Activated CD8-positive, alpha-beta memory T cell treated with anti-CD3 and anti-CD28 coated beads, Interleukin-2, amount 10 ng/mL, durations not matched to agents 7 days and 5 days (primary cell): ENCODE measurements at regions not wholly inside any gene's neighbourhood (a gene's known extent, or its start where the extent isn't known, plus 50 kb on each side); places are given as distances from the start of the nearest gene placed in this dataset.

Source experiments
- ATAC-seq: fragments of 150-1000 bp; cut with Tn5 transposase; one replicate; pipeline ENCODE4 v1.10.0; 2021; ENCODE audit warnings: moderate library complexity
- CTCF ChIA-PET: fragments of 350-600 bp; sonication (Branson Sonifier 250); formaldehyde crosslinking; loops from one replicate; lab custom pipeline; 2021; ENCODE audit warnings: antibody characterized with exemption; lab: Charles Lee
- DNase-seq: peaks from one replicate; pipeline ENCODE4 v3.0.0-alpha.2; 2020
- H3K27ac Mint-ChIP-seq: one replicate; pipeline ENCODE4 v1.8.0; 2021; ENCODE audit warnings: mild to moderate bottlenecking, mixed read lengths
- H3K27me3 Mint-ChIP-seq: one replicate; pipeline ENCODE4 v1.8.0; 2021; ENCODE audit warnings: mixed read lengths
- H3K36me3 Mint-ChIP-seq: one replicate; pipeline ENCODE4 v1.8.0; 2021; ENCODE audit warnings: mild to moderate bottlenecking, mixed read lengths
- H3K4me1 Mint-ChIP-seq: one replicate; pipeline ENCODE4 v1.8.0; 2021; ENCODE audit warnings: mixed read lengths
- H3K4me3 Mint-ChIP-seq: one replicate; pipeline ENCODE4 v1.8.0; 2021; ENCODE audit warnings: mild to moderate bottlenecking, moderate library complexity, mixed read lengths
- H3K9me3 Mint-ChIP-seq: one replicate; pipeline ENCODE4 v1.8.0; 2022; ENCODE audit warnings: low read depth, mixed read lengths

- CTCF ChIA-PET: no interaction called here
- H3K36me3 Mint-ChIP-seq: no peaks in the 10 kb centered on the region
Observed at GRCh38 chr10:78771260-78771659, 297.5 kb upstream of the ZMIZ1 start.

GRCh38 chr10:78771808-78772455 lies 296.8 kb upstream of the ZMIZ1 start:
- no peak for DNase-seq
- no peaks in the 10 kb centered on the region for H3K4me1 Mint-ChIP-seq
- no peak overlapping the region for H3K27ac Mint-ChIP-seq
- no peaks in the 10 kb centered on the region for H3K9me3 Mint-ChIP-seq
- H3K36me3 Mint-ChIP-seq: no peaks in the 10 kb centered on the region
- CTCF ChIA-PET: no interaction called here
- no peak overlapping the region for H3K4me3 Mint-ChIP-seq
- ATAC-seq: no peak
- H3K27me3 Mint-ChIP-seq: no peaks in the 10 kb centered on the region

More at GRCh38 chr10:78771260-78771659, 297.5 kb upstream of the ZMIZ1 start:
- no peak for DNase-seq
- ATAC-seq: no peak
- no peak overlapping the region for H3K27ac Mint-ChIP-seq
- H3K9me3 Mint-ChIP-seq: no peaks in the 10 kb centered on the region
- H3K4me1 Mint-ChIP-seq: no peaks in the 10 kb centered on the region
- H3K4me3 Mint-ChIP-seq: no peak overlapping the region
- no peaks in the 10 kb centered on the region for H3K27me3 Mint-ChIP-seq

GRCh38 chr10:78772486-78772885 lies 296.3 kb upstream of the ZMIZ1 start:
- no peak for DNase-seq
- Mint-ChIP-seq H3K4me3 (no peak overlapping the region), H3K27me3 (no peaks in the 10 kb centered on the region), H3K36me3 (no peaks in the 10 kb centered on the region), H3K4me1 (no peaks in the 10 kb centered on the region), H3K9me3 (no peaks in the 10 kb centered on the region), H3K27ac (no peak overlapping the region)
- CTCF ChIA-PET: no interaction called here
- no peak for ATAC-seq

GRCh38 chr10:78772986-78773530 lies 295.7 kb upstream of the ZMIZ1 start:
- H3K9me3 Mint-ChIP-seq: no peaks in the 10 kb centered on the region
- CTCF ChIA-PET: no interaction called here
- ATAC-seq: no peak
- H3K27ac Mint-ChIP-seq: no peak overlapping the region
- H3K4me3 Mint-ChIP-seq: no peak overlapping the region
- H3K36me3 Mint-ChIP-seq: no peaks in the 10 kb centered on the region
- DNase-seq: no peak
- H3K4me1 Mint-ChIP-seq: no peaks in the 10 kb centered on the region
- no peaks in the 10 kb centered on the region for H3K27me3 Mint-ChIP-seq

- Mint-ChIP-seq H3K27ac (no peak overlapping the region), H3K4me3 (no peak overlapping the region), H3K9me3 (no peaks in the 10 kb centered on the region), H3K36me3 (no peaks in the 10 kb centered on the region), H3K4me1 (no peaks in the 10 kb centered on the region), H3K27me3 (no peaks in the 10 kb centered on the region)
- ATAC-seq: no peak
- DNase-seq: no peak
- CTCF ChIA-PET: interaction anchor here (1.2 kb wide), 1 partner anchor 421 kb away, joined by 3 read pairs; no protein-coding TSS in a partner anchor
Observed at GRCh38 chr10:78774614-78774998, 294.2 kb upstream of the ZMIZ1 start.

GRCh38 chr10:78774999-78775711 lies 293.6 kb upstream of the ZMIZ1 start:
- DNase-seq (no peak), ATAC-seq (no peak)
- Mint-ChIP-seq H3K4me1 (no peaks in the 10 kb centered on the region), H3K27ac (no peak overlapping the region), H3K36me3 (no peaks in the 10 kb centered on the region), H3K27me3 (no peaks in the 10 kb centered on the region), H3K4me3 (no peak overlapping the region), H3K9me3 (no peaks in the 10 kb centered on the region)
- CTCF ChIA-PET: interaction anchor here (1.2 kb wide), 1 partner anchor 420 kb away, joined by 3 read pairs; no protein-coding TSS in a partner anchor

GRCh38 chr10:78775891-78776290 lies 292.9 kb upstream of the ZMIZ1 start:
- CTCF ChIA-PET: interaction anchor here (1.2 kb wide), 1 partner anchor 419 kb away, joined by 3 read pairs; no protein-coding TSS in a partner anchor
- H3K9me3 Mint-ChIP-seq: no peaks in the 10 kb centered on the region
- ATAC-seq (no peak), DNase-seq (no peak)
- no peaks in the 10 kb centered on the region for H3K27me3 Mint-ChIP-seq
- H3K27ac Mint-ChIP-seq: no peak overlapping the region
- H3K36me3 Mint-ChIP-seq: no peaks in the 10 kb centered on the region
- no peak overlapping the region for H3K4me3 Mint-ChIP-seq
- H3K4me1 Mint-ChIP-seq: no peaks in the 10 kb centered on the region

- Mint-ChIP-seq H3K4me3 (no peak overlapping the region), H3K9me3 (no peaks in the 10 kb centered on the region), H3K36me3 (no peaks in the 10 kb centered on the region), H3K4me1 (no peaks in the 10 kb centered on the region), H3K27me3 (no peaks in the 10 kb centered on the region), H3K27ac (no peak overlapping the region)
- no peak for ATAC-seq
- CTCF ChIA-PET: no interaction called here
- DNase-seq: no peak
Observed at GRCh38 chr10:78776756-78777155, 292.0 kb upstream of the ZMIZ1 start.

- ATAC-seq: no peak
- no peaks in the 10 kb centered on the region for H3K27me3 Mint-ChIP-seq
- CTCF ChIA-PET: no interaction called here
Observed at GRCh38 chr10:78777466-78777865, 291.3 kb upstream of the ZMIZ1 start.

GRCh38 chr10:78777867-78778266 lies 290.9 kb upstream of the ZMIZ1 start:
- H3K9me3 Mint-ChIP-seq: no peaks in the 10 kb centered on the region
- no peaks in the 10 kb centered on the region for H3K4me1 Mint-ChIP-seq
- no peaks in the 10 kb centered on the region for H3K27me3 Mint-ChIP-seq
- H3K4me3 Mint-ChIP-seq: no peak overlapping the region
- DNase-seq (no peak), ATAC-seq (no peak)
- no peaks in the 10 kb centered on the region for H3K36me3 Mint-ChIP-seq
- H3K27ac Mint-ChIP-seq: no peak overlapping the region
- CTCF ChIA-PET: interaction anchor here (1.3 kb wide), 1 partner anchor 418 kb away, joined by 3 read pairs; no protein-coding TSS in a partner anchor

More at GRCh38 chr10:78777466-78777865, 291.3 kb upstream of the ZMIZ1 start:
- Mint-ChIP-seq H3K9me3 (no peaks in the 10 kb centered on the region), H3K4me1 (no peaks in the 10 kb centered on the region), H3K27ac (no peak overlapping the region), H3K36me3 (no peaks in the 10 kb centered on the region), H3K4me3 (no peak overlapping the region)
- DNase-seq: no peak

GRCh38 chr10:78778444-78779338 lies 290.1 kb upstream of the ZMIZ1 start:
- Mint-ChIP-seq H3K27me3 (peaks cover under 1% of the 10 kb centered on the region), H3K27ac (no peak overlapping the region), H3K36me3 (no peaks in the 10 kb centered on the region), H3K9me3 (no peaks in the 10 kb centered on the region), H3K4me3 (no peak overlapping the region), H3K4me1 (no peaks in the 10 kb centered on the region)
- CTCF ChIA-PET: interaction anchor here (1.3 kb wide), 1 partner anchor 417 kb away, joined by 3 read pairs; no protein-coding TSS in a partner anchor
- DNase-seq: no peak
- no peak for ATAC-seq

- no peak overlapping the region for H3K4me3 Mint-ChIP-seq
- no peaks in the 10 kb centered on the region for H3K4me1 Mint-ChIP-seq
- H3K27ac Mint-ChIP-seq: no peak overlapping the region
- no peaks in the 10 kb centered on the region for H3K36me3 Mint-ChIP-seq
- ATAC-seq (no peak), DNase-seq (no peak)
- H3K27me3 Mint-ChIP-seq: peaks cover 3% of the 10 kb centered on the region
- H3K9me3 Mint-ChIP-seq: no peaks in the 10 kb centered on the region
- CTCF ChIA-PET: interaction anchor here (1.5 kb wide), 1 partner anchor 416 kb away, joined by 3 read pairs; no protein-coding TSS in a partner anchor
Observed at GRCh38 chr10:78779339-78779955, 289.3 kb upstream of the ZMIZ1 start.
